ENCODE measurements at regions not wholly inside any gene's neighbourhood (a gene's known extent, or its start where the extent isn't known, plus 50 kb on each side); places are given as distances from the start of the nearest gene placed in this dataset.
A peak's percentile ranks its signal among the peaks of the same experiment; 100 is the strongest.

DNA sequence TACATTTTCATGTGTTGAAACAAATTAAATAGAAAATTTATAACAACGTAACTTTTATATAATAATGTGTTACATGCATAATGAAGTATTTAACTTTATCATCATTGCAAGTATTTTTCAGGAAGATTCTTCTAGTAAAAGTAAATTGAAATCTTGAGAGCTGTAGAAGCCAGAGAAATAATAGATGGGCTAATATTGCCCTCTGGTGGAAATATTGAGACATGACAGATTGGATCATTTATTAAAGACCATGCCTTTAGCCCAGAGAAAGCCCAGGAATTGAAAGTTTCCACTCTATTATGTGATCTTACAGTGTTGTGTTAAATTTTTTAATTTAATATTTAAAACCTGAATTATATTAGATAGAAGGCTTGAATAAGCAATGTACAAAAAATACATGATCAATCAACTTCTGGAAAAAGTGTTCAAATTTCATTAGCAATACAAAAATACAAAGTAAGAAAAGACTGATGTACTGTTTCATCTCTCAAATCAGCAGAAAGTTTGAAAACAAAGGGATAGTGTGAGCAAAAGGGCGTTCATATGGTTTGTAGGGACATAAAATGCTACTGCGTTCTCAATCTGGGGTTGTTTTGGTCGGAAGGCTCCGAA lies 52.7 kb upstream of the SPTSSB start:
- peak; percentile 43 for TF ChIP-seq CTCF (IDR thresholded peaks at IDR 0.05; ENCODE audit: insufficient read depth, low read depth, low read length)
- CTCF ChIA-PET: interaction anchor here (1.0 to 2.9 kb wide), 5 partner anchors 22 to 467 kb away, joined by 3 to 24 read pairs (median 5); no protein-coding TSS in a partner anchor
- H3K4me3 ChIP-seq (ENCODE audit: low read depth, low read length): no peak overlapping the region
- POLR2A ChIA-PET: no interaction called here
- H3K27me3 ChIP-seq (ENCODE audit: control insufficient read depth, insufficient read depth, low read length): peaks cover 2% of the 10 kb centered on the region; the same call in 1 of the 2 replicates
- no peak for DNase-seq (ENCODE audit: low read depth)
- H3K36me3 ChIP-seq (ENCODE audit: control insufficient read depth, insufficient read depth, low read length): no peaks in the 10 kb centered on the region

- ChIA-PET POLR2A (no interaction called here), CTCF (interaction anchor here (0.8 to 2.9 kb wide), 8 partner anchors 9 to 174 kb away, joined by 3 to 24 read pairs (median 3); no protein-coding TSS in a partner anchor)
- DNase-seq (ENCODE audit: low read depth): no peak
- no peaks in the 10 kb centered on the region for H3K27me3 ChIP-seq (ENCODE audit: control insufficient read depth, insufficient read depth, low read length)
- H3K36me3 ChIP-seq (ENCODE audit: control insufficient read depth, insufficient read depth, low read length): no peaks in the 10 kb centered on the region
- no peak overlapping the region for H3K4me3 ChIP-seq (ENCODE audit: low read depth, low read length)
- TF ChIP-seq CTCF (IDR thresholded peaks at IDR 0.05; ENCODE audit: insufficient read depth, low read depth, low read length): no peak
Observed at GRCh38 chr3:161422171-161422700, 50.9 kb upstream of the SPTSSB start.

All from BJ (cell line).